B cell (primary cell): ENCODE measurements at regions not wholly inside any gene's neighbourhood (a gene's known extent, or its start where the extent isn't known, plus 50 kb on each side); places are given as distances from the start of the nearest gene placed in this dataset.

Experiments used
- EZH2 ChIP-seq: IDR thresholded peaks from 2 replicates; pipeline ENCODE4 v1.6.1; 2012; ENCODE audit warnings: borderline replicate concordance, low read depth, mild to moderate bottlenecking, moderate library complexity, low read length; ENCODE audit not compliant: insufficient read depth, poor library complexity, severe bottlenecking
- TF ChIP-seq, protein P1 (sequence below): fragments of 200-600 bp; IDR thresholded peaks from one replicate; pipeline ENCODE4 v1.8.0; 2022; ENCODE audit warnings: antibody characterized with exemption, mild to moderate bottlenecking

DNA sequence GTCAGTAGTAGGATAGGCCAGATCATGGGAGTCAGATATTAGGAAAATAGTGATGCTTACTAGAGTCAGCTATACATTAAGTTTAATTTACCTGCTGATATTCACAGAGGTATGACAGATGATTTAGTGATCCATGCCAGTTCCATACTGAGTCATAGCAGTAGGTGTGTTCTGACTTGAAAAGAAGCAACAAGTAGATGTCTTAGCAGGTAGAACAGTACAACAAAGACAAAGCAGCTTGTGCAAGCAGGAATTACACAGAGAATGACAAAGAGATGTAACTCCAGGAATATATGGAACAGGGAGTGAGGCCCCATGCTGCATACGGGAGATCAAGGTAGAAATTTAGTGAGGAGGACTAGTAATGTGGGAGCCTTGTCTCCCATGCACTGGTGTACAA, 556.9 kb downstream of the SLC16A7 start:
- TF ChIP-seq, protein P1, sequence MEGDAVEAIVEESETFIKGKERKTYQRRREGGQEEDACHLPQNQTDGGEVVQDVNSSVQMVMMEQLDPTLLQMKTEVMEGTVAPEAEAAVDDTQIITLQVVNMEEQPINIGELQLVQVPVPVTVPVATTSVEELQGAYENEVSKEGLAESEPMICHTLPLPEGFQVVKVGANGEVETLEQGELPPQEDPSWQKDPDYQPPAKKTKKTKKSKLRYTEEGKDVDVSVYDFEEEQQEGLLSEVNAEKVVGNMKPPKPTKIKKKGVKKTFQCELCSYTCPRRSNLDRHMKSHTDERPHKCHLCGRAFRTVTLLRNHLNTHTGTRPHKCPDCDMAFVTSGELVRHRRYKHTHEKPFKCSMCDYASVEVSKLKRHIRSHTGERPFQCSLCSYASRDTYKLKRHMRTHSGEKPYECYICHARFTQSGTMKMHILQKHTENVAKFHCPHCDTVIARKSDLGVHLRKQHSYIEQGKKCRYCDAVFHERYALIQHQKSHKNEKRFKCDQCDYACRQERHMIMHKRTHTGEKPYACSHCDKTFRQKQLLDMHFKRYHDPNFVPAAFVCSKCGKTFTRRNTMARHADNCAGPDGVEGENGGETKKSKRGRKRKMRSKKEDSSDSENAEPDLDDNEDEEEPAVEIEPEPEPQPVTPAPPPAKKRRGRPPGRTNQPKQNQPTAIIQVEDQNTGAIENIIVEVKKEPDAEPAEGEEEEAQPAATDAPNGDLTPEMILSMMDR = no peak
- no peak for TF ChIP-seq EZH2
